Mesendoderm (in vitro differentiated cells): ENCODE measurements at regions not wholly inside any gene's neighbourhood (a gene's known extent, or its start where the extent isn't known, plus 50 kb on each side); places are given as distances from the start of the nearest gene placed in this dataset.

Experiments
- DNase-seq: peaks from one replicate; pipeline ENCODE4 v3.0.0; 2013
- H2AK5ac ChIP-seq: 2 replicates; pipeline ENCODE4 v1.6.1; 2013; ENCODE audit warnings: low read length, inconsistent platforms
- H2BK120ac ChIP-seq: 2 replicates; pipeline ENCODE4 v1.6.1; 2013; ENCODE audit warnings: low read depth, mild to moderate bottlenecking, low read length, moderate library complexity, mixed read lengths
- H2BK15ac ChIP-seq: replicated peaks from 2 replicates; pipeline ENCODE4 v1.6.1; 2013; ENCODE audit warnings: low read depth, mild to moderate bottlenecking, moderate library complexity
- H2BK5ac ChIP-seq: 2 replicates; pipeline ENCODE4 v1.6.1; 2013; ENCODE audit warnings: low read length, inconsistent platforms
- H3K18ac ChIP-seq: 2 replicates; pipeline ENCODE4 v1.6.1; 2013; ENCODE audit warnings: mild to moderate bottlenecking, low read length, mixed read lengths
- H3K23ac ChIP-seq: one replicate; pipeline ENCODE4 v1.6.1; 2013; ENCODE audit warnings: low read length
- H3K27ac ChIP-seq: 2 replicates; pipeline ENCODE4 v1.5.1; 2013; ENCODE audit warnings: low read depth, mild to moderate bottlenecking, inconsistent platforms, low read length, moderate library complexity
- H3K27me3 ChIP-seq: 2 replicates; pipeline ENCODE4 v1.6.1; 2013; ENCODE audit warnings: low read length, control low read depth, mild to moderate bottlenecking, inconsistent platforms; ENCODE audit not compliant: insufficient read depth, poor library complexity
- H3K36me3 ChIP-seq: 2 replicates; pipeline ENCODE4 v1.6.1; 2013; ENCODE audit warnings: low read length, inconsistent platforms; ENCODE audit not compliant: control insufficient read depth, insufficient read depth
- H3K4ac ChIP-seq: one replicate; pipeline ENCODE4 v1.6.1; 2013; ENCODE audit warnings: low read depth, mild to moderate bottlenecking, low read length, moderate library complexity
- H3K4me1 ChIP-seq: 2 replicates; pipeline ENCODE4 v1.6.1; 2013; ENCODE audit warnings: low read depth, low read length, inconsistent platforms; ENCODE audit not compliant: control insufficient read depth
- H3K4me2 ChIP-seq: 2 replicates; pipeline ENCODE4 v1.6.1; 2013; ENCODE audit warnings: low read length
- H3K4me3 ChIP-seq: 2 replicates; pipeline ENCODE4 v1.5.1; 2013; ENCODE audit warnings: mild to moderate bottlenecking, low read length
- H3K56ac ChIP-seq: one replicate; pipeline ENCODE4 v1.6.1; 2013; ENCODE audit warnings: low read length
- H3K79me1 ChIP-seq: 2 replicates; pipeline ENCODE4 v1.6.1; 2013; ENCODE audit warnings: low read length, inconsistent platforms
- H3K79me2 ChIP-seq: 2 replicates; pipeline ENCODE4 v1.6.1; 2013; ENCODE audit warnings: mild to moderate bottlenecking, low read length; ENCODE audit not compliant: control insufficient read depth, insufficient read depth
- H3K9ac ChIP-seq: 2 replicates; pipeline ENCODE4 v1.6.1; 2013; ENCODE audit warnings: low read length, inconsistent platforms
- H4K5ac ChIP-seq: one replicate; pipeline ENCODE4 v1.6.1; 2013; ENCODE audit warnings: low read length
- H4K8ac ChIP-seq: one replicate; pipeline ENCODE4 v1.6.1; 2013; ENCODE audit warnings: low read depth, mild to moderate bottlenecking, control low read depth, low read length, moderate library complexity
- WGBS: extraction: QIAGEN DNeasy Blood & Tissue Kit; methylation state at CpG from one replicate; pipeline ENCODE4 v1.1.7; 2013; ENCODE audit warnings: low lambda C conversion rate, missing lambda C conversion rate; ENCODE audit not compliant: insufficient coverage; ENCODE audit errors: extremely low coverage; 5-methylcytosine and 5-hydroxymethylcytosine counted together

- Histone ChIP-seq H4K5ac (no peak overlapping the region), H3K9ac (no peak overlapping the region), H3K79me1 (no peaks in the 10 kb centered on the region), H2BK5ac (no peak overlapping the region), H3K4me1 (no peaks in the 10 kb centered on the region), H3K27ac (no peak overlapping the region), H2AK5ac (no peak overlapping the region), H2BK120ac (no peak overlapping the region), H3K4me2 (no peak overlapping the region), H3K36me3 (no peaks in the 10 kb centered on the region), H3K27me3 (no peaks in the 10 kb centered on the region), H3K4me3 (no peak overlapping the region), H3K18ac (no peak overlapping the region), H3K4ac (no peak overlapping the region), H2BK15ac (no peak overlapping the region), H3K79me2 (no peaks in the 10 kb centered on the region), H3K56ac (no peak overlapping the region), H3K23ac (no peak overlapping the region), H4K8ac (no peak overlapping the region)
- no CpG with 5 or more reads among the region's 11 CpGs for WGBS
- DNase-seq: no peak
These were observed 88.9 kb upstream of the SHH start for GRCh38 chr7:155901176-155901575.

- no peak overlapping the region for H2BK15ac ChIP-seq
- H3K18ac ChIP-seq: no peak overlapping the region
- no peaks in the 10 kb centered on the region for H3K4me1 ChIP-seq
- H2BK120ac ChIP-seq: no peak overlapping the region
- no peaks in the 10 kb centered on the region for H3K36me3 ChIP-seq
- no peak overlapping the region for H3K23ac ChIP-seq
- no peaks in the 10 kb centered on the region for H3K27me3 ChIP-seq
- H3K79me2 ChIP-seq: no peaks in the 10 kb centered on the region
- H3K4me3 ChIP-seq: no peak overlapping the region
- H3K56ac ChIP-seq: no peak overlapping the region
- no peak overlapping the region for H2BK5ac ChIP-seq
- H3K4ac ChIP-seq: no peak overlapping the region
- H4K5ac ChIP-seq: no peak overlapping the region
- H3K4me2 ChIP-seq: no peak overlapping the region
- DNase-seq: no peak
- H3K79me1 ChIP-seq: no peaks in the 10 kb centered on the region
- no peak overlapping the region for H3K27ac ChIP-seq
- H3K9ac ChIP-seq: no peak overlapping the region
- no CpG with 5 or more reads among the region's 4 CpGs for WGBS
- H2AK5ac ChIP-seq: no peak overlapping the region
- no peak overlapping the region for H4K8ac ChIP-seq
These were observed 87.3 kb upstream of the SHH start for GRCh38 chr7:155899596-155899995.

GRCh38 chr7:155897758-155898386 is 85.6 kb upstream of the SHH start:
- H3K27ac ChIP-seq: no peak overlapping the region
- H2BK5ac ChIP-seq: no peak overlapping the region
- H3K27me3 ChIP-seq: no peaks in the 10 kb centered on the region
- H2AK5ac ChIP-seq: no peak overlapping the region
- H3K4me1 ChIP-seq: no peaks in the 10 kb centered on the region
- no peak overlapping the region for H3K56ac ChIP-seq
- H3K4me3 ChIP-seq: no peak overlapping the region
- H2BK120ac ChIP-seq: no peak overlapping the region
- no peaks in the 10 kb centered on the region for H3K79me2 ChIP-seq
- H4K5ac ChIP-seq: no peak overlapping the region
- H3K18ac ChIP-seq: no peak overlapping the region
- H3K9ac ChIP-seq: no peak overlapping the region
- WGBS: no CpG with 5 or more reads among the region's 16 CpGs
- no peak overlapping the region for H3K4me2 ChIP-seq
- H3K4ac ChIP-seq: no peak overlapping the region
- no peak for DNase-seq
- no peak overlapping the region for H2BK15ac ChIP-seq
- H3K79me1 ChIP-seq: no peaks in the 10 kb centered on the region
- no peak overlapping the region for H3K23ac ChIP-seq
- H3K36me3 ChIP-seq: no peaks in the 10 kb centered on the region
- H4K8ac ChIP-seq: no peak overlapping the region

GRCh38 chr7:155896531-155897263 is 84.4 kb upstream of the SHH start:
- no peaks in the 10 kb centered on the region for H3K79me2 ChIP-seq
- no peaks in the 10 kb centered on the region for H3K4me1 ChIP-seq
- H3K4me2 ChIP-seq: no peak overlapping the region
- H2BK5ac ChIP-seq: no peak overlapping the region
- DNase-seq: no peak
- H3K27ac ChIP-seq: no peak overlapping the region
- no peaks in the 10 kb centered on the region for H3K36me3 ChIP-seq
- H3K4ac ChIP-seq: no peak overlapping the region
- no peaks in the 10 kb centered on the region for H3K79me1 ChIP-seq
- no peak overlapping the region for H3K18ac ChIP-seq
- no peaks in the 10 kb centered on the region for H3K27me3 ChIP-seq
- no peak overlapping the region for H2BK120ac ChIP-seq
- WGBS: no CpG with 5 or more reads among the region's 6 CpGs
- no peak overlapping the region for H3K9ac ChIP-seq
- no peak overlapping the region for H2BK15ac ChIP-seq
- no peak overlapping the region for H2AK5ac ChIP-seq
- H3K23ac ChIP-seq: no peak overlapping the region
- H3K56ac ChIP-seq: no peak overlapping the region
- no peak overlapping the region for H3K4me3 ChIP-seq
- no peak overlapping the region for H4K5ac ChIP-seq
- H4K8ac ChIP-seq: no peak overlapping the region

GRCh38 chr7:155893664-155894063 is 81.4 kb upstream of the SHH start:
- Histone ChIP-seq H3K18ac (no peak overlapping the region), H4K8ac (no peak overlapping the region), H2BK15ac (no peak overlapping the region), H3K23ac (no peak overlapping the region), H3K4me1 (no peaks in the 10 kb centered on the region), H3K27me3 (no peaks in the 10 kb centered on the region), H3K4ac (no peak overlapping the region), H3K79me2 (no peaks in the 10 kb centered on the region), H3K56ac (no peak overlapping the region), H2BK120ac (no peak overlapping the region), H3K27ac (no peak overlapping the region), H2AK5ac (no peak overlapping the region), H3K79me1 (no peaks in the 10 kb centered on the region), H3K9ac (no peak overlapping the region), H3K4me3 (no peak overlapping the region), H3K4me2 (no peak overlapping the region), H3K36me3 (no peaks in the 10 kb centered on the region), H4K5ac (no peak overlapping the region), H2BK5ac (no peak overlapping the region)
- DNase-seq: no peak
- WGBS: no CpG with 5 or more reads among the region's 6 CpGs

- Histone ChIP-seq H3K9ac (no peak overlapping the region), H3K79me1 (no peaks in the 10 kb centered on the region), H2BK5ac (no peak overlapping the region), H3K4ac (no peak overlapping the region), H3K27ac (no peak overlapping the region), H3K4me2 (no peak overlapping the region), H3K23ac (no peak overlapping the region), H3K18ac (no peak overlapping the region), H3K36me3 (no peaks in the 10 kb centered on the region), H2BK15ac (no peak overlapping the region), H3K4me1 (no peaks in the 10 kb centered on the region), H2AK5ac (no peak overlapping the region), H3K79me2 (no peaks in the 10 kb centered on the region), H3K27me3 (no peaks in the 10 kb centered on the region), H4K8ac (no peak overlapping the region), H4K5ac (no peak overlapping the region), H2BK120ac (no peak overlapping the region), H3K4me3 (no peak overlapping the region), H3K56ac (no peak overlapping the region)
- DNase-seq: no peak
- no CpG with 5 or more reads among the region's 12 CpGs for WGBS
These were observed 80.9 kb upstream of the SHH start for GRCh38 chr7:155893176-155893575.
